ENCODE measurements at regions not wholly inside any gene's neighbourhood (a gene's known extent, or its start where the extent isn't known, plus 50 kb on each side); places are given as distances from the start of the nearest gene placed in this dataset.

DNA sequence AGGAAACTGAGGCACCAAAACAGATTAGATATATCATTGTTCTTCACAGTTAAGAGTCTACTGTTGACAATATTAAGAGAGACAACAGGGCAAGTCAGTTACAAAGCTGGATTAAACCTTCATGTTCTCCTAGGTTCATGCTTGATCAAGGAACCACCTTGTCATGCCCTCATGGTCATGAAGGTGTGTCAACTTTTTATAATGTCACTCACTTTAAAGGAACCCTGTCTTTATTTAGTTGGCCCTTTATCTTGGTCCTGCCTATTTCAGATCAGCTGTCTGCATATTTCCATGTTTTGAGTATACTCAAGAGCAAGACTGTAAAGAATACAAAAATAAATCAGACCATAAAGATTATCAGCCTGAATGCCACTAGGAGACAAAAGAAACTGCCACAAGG is 140.2 kb upstream of the FAM241A start:
- Histone ChIP-seq H2BK5ac (ENCODE audit: low read depth, low read length, poor library complexity, severe bottlenecking) (no peak overlapping the region), H2AK5ac (ENCODE audit: low read depth, low read length) (no peak overlapping the region), H4K8ac (ENCODE audit: low read depth in 2 of 2, low read length in 2 of 2) (no peak overlapping the region), H2AK9ac (replicated peaks; ENCODE audit: low read depth, low read length, poor library complexity) (no peak overlapping the region), H3K4me2 (ENCODE audit: low read depth, low read length) (no peak overlapping the region), H4K91ac (ENCODE audit: insufficient read depth, low read depth, low read length) (no peak overlapping the region), H3K56ac (ENCODE audit: extremely low read depth, insufficient read depth, low read length) (no peak overlapping the region), H3K23ac (ENCODE audit: low read depth, low read length) (no peak overlapping the region), H3K9me3 (ENCODE audit: control insufficient read depth, insufficient read depth, low read length) (no peaks in the 10 kb centered on the region), H2BK15ac (ENCODE audit: low read depth, low read length) (no peak overlapping the region), H3K79me1 (ENCODE audit: low read depth in 1 of 2, low read length in 2 of 2) (no peaks in the 10 kb centered on the region), H3K9ac (ENCODE audit: low read depth, low read length) (no peak overlapping the region), H3K27ac (ENCODE audit: insufficient read depth, low read length) (no peak overlapping the region), H3K4me3 (ENCODE audit: insufficient read depth, low read depth, low read length) (no peak overlapping the region), H3K4ac (ENCODE audit: low read depth, low read length) (no peak overlapping the region), H3K36me3 (ENCODE audit: control insufficient read depth, insufficient read depth, low read length) (no peaks in the 10 kb centered on the region), H3K9me1 (ENCODE audit: insufficient read depth, low read length) (no peaks in the 10 kb centered on the region), H2BK20ac (ENCODE audit: low read depth, low read length) (no peak overlapping the region), H2BK120ac (ENCODE audit: low read depth, low read length) (no peak overlapping the region), H2AFZ (replicated peaks; ENCODE audit: low read length, poor library complexity) (no peak overlapping the region), H4K20me1 (ENCODE audit: insufficient read depth, low read length) (no peaks in the 10 kb centered on the region), H3K4me1 (ENCODE audit: control insufficient read depth, insufficient read depth, low read length) (no peaks in the 10 kb centered on the region), H3K14ac (replicated peaks; ENCODE audit: low read depth, low read length) (no peak overlapping the region), H3K27me3 (ENCODE audit: control insufficient read depth, insufficient read depth, low read length) (no peaks in the 10 kb centered on the region), H4K5ac (ENCODE audit: low read depth, low read length) (no peak overlapping the region), H3K18ac (ENCODE audit: low read depth, low read length) (no peak overlapping the region)
- TF ChIP-seq RCOR1 (IDR thresholded peaks at IDR 0.05; ENCODE audit: insufficient replicate concordance, low read length) (no peak), MAFK (IDR thresholded peaks at IDR 0.05; ENCODE audit: low read depth, low read length) (no peak), BHLHE40 (IDR thresholded peaks at IDR 0.05; ENCODE audit: low read depth, low read length) (no peak), MAZ (IDR thresholded peaks at IDR 0.05; ENCODE audit: borderline replicate concordance, low read depth, low read length) (no peak), FOS (IDR thresholded peaks at IDR 0.05; ENCODE audit: low read depth, low read length) (no peak), MXI1 (IDR thresholded peaks at IDR 0.05; ENCODE audit: borderline replicate concordance, low read depth, low read length) (no peak), RAD21 (IDR thresholded peaks at IDR 0.05; ENCODE audit: low read length) (no peak), POLR2A (IDR thresholded peaks at IDR 0.05; ENCODE audit: low read depth, low read length) (no peak), CHD1 (IDR thresholded peaks at IDR 0.05; ENCODE audit: low read depth, low read length) (no peak), SMC3 (IDR thresholded peaks at IDR 0.05; ENCODE audit: low read depth, low read length) (no peak), NFE2L2 (IDR thresholded peaks at IDR 0.05; ENCODE audit: low read depth, low read length) (no peak), CEBPB (IDR thresholded peaks at IDR 0.05; ENCODE audit: low read depth, low read length) (no peak), RFX5 (IDR thresholded peaks at IDR 0.05; ENCODE audit: low read depth, low read length) (no peak)
- TF ChIP-seq, protein P1, sequence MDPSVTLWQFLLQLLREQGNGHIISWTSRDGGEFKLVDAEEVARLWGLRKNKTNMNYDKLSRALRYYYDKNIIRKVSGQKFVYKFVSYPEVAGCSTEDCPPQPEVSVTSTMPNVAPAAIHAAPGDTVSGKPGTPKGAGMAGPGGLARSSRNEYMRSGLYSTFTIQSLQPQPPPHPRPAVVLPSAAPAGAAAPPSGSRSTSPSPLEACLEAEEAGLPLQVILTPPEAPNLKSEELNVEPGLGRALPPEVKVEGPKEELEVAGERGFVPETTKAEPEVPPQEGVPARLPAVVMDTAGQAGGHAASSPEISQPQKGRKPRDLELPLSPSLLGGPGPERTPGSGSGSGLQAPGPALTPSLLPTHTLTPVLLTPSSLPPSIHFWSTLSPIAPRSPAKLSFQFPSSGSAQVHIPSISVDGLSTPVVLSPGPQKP (IDR thresholded peaks at IDR 0.05; ENCODE audit: borderline replicate concordance, low read depth, low read length): no peak
- TF ChIP-seq, protein P2, sequence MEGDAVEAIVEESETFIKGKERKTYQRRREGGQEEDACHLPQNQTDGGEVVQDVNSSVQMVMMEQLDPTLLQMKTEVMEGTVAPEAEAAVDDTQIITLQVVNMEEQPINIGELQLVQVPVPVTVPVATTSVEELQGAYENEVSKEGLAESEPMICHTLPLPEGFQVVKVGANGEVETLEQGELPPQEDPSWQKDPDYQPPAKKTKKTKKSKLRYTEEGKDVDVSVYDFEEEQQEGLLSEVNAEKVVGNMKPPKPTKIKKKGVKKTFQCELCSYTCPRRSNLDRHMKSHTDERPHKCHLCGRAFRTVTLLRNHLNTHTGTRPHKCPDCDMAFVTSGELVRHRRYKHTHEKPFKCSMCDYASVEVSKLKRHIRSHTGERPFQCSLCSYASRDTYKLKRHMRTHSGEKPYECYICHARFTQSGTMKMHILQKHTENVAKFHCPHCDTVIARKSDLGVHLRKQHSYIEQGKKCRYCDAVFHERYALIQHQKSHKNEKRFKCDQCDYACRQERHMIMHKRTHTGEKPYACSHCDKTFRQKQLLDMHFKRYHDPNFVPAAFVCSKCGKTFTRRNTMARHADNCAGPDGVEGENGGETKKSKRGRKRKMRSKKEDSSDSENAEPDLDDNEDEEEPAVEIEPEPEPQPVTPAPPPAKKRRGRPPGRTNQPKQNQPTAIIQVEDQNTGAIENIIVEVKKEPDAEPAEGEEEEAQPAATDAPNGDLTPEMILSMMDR (conservative IDR thresholded peaks at IDR 0.05; ENCODE audit: low read depth, low read length): no peak
- TF ChIP-seq, protein P3, sequence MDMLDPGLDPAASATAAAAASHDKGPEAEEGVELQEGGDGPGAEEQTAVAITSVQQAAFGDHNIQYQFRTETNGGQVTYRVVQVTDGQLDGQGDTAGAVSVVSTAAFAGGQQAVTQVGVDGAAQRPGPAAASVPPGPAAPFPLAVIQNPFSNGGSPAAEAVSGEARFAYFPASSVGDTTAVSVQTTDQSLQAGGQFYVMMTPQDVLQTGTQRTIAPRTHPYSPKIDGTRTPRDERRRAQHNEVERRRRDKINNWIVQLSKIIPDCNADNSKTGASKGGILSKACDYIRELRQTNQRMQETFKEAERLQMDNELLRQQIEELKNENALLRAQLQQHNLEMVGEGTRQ (IDR thresholded peaks at IDR 0.05; ENCODE audit: low read depth, low read length): no peak
- dilution Hi-C loops (cut with HindIII; ENCODE audit: low sequenced_read_pairs, unreplicated experiment) (no loop called here), in situ Hi-C loops (cut with MboI; ENCODE audit: low sequenced_read_pairs) (no loop called here), intact Hi-C loops (cut with micrococcal nuclease) (no loop called here)
- DNase-seq (no peak), ATAC-seq (ENCODE audit: low read depth) (no peak)
- ChIA-PET POLR2A (ENCODE audit: unreplicated experiment) (no interaction called here), CTCF (interaction anchor here (0.7 kb wide), 1 partner anchor 389 kb away, joined by 5 read pairs; no protein-coding TSS in a partner anchor)
- BruUV-seq (replicated peaks): no TSS peak

All from IMR-90 (cell line).